ENCODE measurements at regions not wholly inside any gene's neighbourhood (a gene's known extent, or its start where the extent isn't known, plus 50 kb on each side); places are given as distances from the start of the nearest gene placed in this dataset.

GRCh38 chr10:94043431-94043990 is 49.8 kb downstream of the PLCE1 start:
- DNase-seq (ENCODE audit: low read depth in 2 of 2), result no peak

- no peak for DNase-seq (ENCODE audit: low read depth in 2 of 2)
Measured at GRCh38 chr10:94046098-94046497, 52.4 kb downstream of the PLCE1 start.

GRCh38 chr10:94047293-94047692 is 53.6 kb downstream of the PLCE1 start:
- no peak for DNase-seq (ENCODE audit: low read depth in 2 of 2)

- no peak for DNase-seq (ENCODE audit: low read depth in 2 of 2)
Measured at GRCh38 chr10:94049911-94050310, 56.2 kb downstream of the PLCE1 start.

GRCh38 chr10:94052281-94052680 is 58.5 kb downstream of the PLCE1 start:
- no peak for DNase-seq (ENCODE audit: low read depth in 2 of 2)

DNA sequence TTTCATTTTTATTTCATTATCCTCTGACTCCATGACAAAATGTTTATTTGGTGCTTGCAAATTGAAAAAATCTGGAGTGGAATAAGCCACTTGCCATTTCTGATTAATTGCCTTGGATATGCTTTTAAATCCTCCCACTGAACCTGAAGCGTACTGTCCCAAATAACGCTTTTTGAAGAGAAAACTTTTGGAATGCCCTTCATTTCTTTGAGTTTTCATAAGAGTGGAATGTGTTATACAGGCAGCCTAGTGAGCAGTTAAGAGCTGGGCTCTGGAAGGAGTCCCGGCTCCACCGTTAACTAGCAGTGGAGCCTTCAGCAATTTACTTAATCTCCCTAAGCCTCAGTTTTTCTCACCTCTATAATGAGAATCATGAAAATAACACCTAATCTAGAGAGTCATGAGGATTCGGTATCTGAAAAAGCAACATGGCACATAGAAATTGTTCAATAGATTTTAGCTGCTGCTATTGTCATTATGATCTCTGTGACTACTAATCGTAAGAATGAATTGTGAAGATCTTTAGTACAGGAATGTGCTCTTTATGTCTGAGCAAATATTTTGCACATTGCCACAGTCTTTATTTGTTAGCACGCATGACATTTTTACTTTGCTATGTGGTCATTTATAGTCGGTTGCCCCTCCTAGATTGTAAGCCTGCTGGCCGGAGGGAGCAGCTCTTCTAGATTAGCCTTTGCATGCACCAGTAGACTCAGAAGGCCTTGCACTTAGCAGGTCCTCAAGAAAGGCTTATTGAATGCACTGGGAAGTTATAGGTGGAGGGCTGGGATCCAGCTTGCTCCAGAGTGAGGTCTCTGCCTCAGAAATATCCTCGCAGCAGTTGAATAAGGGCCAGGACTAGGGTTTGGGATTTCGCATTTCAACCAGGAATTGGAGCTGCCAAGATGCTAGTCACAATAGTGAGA is 59.4 kb downstream of the PLCE1 start:
- DNase-seq (ENCODE audit: low read depth in 2 of 2), result no peak

DNA sequence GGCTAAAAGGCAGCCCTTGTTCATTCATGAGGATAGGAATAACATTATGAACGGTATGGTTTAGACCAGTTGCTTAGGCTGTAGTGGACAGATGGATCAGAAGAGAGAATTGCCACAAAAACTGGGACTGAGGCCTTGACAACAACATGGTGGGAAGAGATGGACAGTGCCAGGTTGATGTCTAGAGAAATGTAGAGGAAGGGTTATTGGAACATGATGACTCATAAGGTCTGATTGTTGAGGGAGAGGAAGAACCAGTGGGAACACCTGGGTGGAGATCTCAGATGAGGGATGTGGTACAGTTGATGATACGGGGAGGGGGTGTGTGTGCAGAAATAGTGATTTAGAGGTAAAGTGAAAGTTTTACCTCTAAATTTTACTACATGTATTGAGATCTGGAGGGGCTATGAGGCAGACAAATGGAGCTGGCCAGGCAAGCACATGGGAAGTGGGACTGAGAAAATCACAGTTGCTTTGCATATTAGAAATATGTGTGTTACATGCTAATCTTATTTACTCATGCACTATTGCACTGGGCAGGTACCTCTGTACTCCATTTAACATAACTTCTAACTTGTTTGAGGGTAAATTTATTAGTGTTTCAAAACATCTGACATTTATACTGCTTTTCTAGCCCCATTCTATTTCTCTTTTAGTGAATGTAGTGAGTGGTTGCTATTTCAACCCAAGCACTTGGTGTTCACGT is 65.6 kb downstream of the PLCE1 start:
- DNase-seq (ENCODE audit: low read depth in 2 of 2), result no peak

DNA sequence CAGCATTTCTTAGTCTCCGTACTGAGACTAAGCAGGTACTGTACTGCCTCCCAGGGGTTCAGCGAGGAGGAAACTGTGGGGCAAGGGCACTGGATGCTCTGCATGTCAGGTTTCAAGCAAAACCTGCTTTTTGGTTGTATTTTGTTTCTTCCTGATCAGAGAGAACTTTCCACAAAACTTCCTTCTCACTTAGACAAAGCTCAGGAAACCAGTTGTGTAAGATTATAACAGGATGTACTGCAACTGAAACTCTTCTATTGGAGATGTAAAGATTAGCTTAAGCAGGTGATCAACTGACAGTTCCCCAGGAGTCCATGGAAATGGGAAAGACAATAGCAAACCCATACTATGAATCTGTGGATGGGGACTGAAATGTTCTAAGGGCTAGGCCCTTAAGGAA is 67.3 kb downstream of the PLCE1 start:
- DNase-seq (ENCODE audit: low read depth in 2 of 2), result no peak

DNA sequence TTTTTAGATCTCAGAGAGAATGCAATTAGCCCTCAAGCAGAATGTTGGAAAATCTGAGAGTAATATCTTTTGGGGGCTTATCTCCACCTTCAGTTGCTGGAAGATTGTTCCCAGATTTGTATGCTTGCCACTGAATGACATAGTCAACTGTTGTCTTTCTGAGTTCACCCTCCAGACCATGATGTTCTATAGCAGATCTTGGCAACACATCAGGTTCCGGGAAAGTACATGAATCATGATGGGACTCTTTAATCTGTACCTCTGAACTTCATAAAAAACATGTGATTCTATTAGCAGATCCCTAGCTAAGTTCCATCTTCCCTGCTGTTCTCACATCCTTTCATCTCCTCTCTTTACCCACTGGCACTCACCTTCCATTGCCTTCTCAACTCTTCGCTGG is 68.9 kb downstream of the PLCE1 start:
- DNase-seq (ENCODE audit: low read depth in 2 of 2), result no peak

DNA sequence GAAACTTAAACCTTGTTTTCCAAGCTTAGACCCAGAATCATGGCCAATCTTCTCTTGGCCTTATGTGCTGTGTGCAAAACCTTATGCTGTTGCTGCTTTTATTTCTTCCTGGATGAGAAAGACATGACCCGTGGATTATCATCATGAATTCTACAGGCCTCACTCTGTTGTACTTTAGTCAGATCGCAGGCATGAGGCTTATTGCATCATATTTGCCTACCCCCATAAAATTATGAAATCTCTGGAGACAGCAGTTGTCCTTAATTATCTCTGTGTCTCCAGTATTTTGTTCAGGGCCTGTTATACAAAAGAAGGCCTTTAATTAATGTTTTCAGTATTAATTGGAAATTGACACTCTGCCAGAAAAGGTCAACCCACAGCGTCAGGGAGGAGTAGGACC is 71.6 kb downstream of the PLCE1 start:
- no peak for DNase-seq (ENCODE audit: low read depth in 2 of 2)

- no peak for DNase-seq (ENCODE audit: low read depth in 2 of 2)
Measured at GRCh38 chr10:94065787-94066186, 72.1 kb downstream of the PLCE1 start.

- DNase-seq (ENCODE audit: low read depth in 2 of 2), result no peak
Measured at GRCh38 chr10:94066411-94066810, 72.7 kb downstream of the PLCE1 start.

DNA sequence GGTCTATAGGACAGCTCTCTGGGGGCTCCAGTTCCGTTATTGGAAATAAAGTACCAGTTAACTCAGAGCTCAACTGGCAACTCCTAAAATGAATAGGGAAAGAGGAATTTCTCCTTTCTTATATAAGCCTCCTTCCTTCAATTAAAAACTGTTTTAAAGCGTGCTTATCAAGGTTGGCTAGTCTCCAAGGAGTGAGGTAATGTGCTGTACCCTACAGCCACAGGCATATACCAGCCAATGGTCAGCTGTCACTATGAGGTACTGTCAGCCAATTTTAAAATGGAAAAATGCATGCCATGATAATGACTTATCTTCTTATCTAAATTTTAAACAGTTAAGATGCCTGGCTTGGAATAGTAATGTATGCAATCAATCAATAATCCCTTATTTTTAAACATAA is 76.2 kb downstream of the PLCE1 start:
- DNase-seq (ENCODE audit: low read depth in 2 of 2), result no peak

DNA sequence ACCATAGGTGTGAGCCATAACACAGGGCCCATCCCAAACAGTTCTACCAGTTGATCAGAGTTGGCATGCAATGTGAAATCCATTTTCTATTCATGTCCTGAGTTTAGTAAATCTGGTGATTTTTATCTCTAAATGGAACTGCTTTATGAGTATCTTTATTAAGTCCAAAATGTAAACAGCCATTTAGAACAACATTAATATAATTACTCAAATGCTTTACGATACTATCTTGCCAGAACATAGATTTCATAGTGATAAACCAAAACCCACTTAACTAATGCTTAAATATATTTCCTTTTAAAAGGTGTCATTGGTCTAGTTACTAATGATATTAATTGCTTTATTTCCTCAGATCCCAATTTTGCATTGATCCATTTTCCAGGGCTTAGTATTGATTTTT is 80.7 kb downstream of the PLCE1 start:
- no peak for DNase-seq (ENCODE audit: low read depth in 2 of 2)

DNA sequence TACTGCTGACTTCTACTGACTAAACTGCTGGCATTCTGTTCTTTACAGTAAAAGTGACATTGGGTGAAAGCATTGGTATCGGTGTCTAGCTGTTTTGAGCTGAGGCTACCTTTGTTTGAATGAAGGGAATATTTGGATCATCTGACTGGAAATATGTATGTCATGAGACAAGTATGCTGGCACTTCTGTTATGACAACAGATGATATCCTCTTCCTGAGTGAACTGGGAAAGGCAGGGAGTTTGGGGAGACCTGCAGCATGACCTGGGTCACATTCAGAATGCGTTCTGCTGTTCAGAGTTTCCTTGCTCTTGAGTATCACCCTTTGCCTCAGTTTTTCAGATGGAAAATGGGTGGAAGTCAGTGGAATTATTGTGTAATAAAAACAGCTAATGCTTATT is 81.8 kb downstream of the PLCE1 start:
- DNase-seq (ENCODE audit: low read depth in 2 of 2), result no peak

DNA sequence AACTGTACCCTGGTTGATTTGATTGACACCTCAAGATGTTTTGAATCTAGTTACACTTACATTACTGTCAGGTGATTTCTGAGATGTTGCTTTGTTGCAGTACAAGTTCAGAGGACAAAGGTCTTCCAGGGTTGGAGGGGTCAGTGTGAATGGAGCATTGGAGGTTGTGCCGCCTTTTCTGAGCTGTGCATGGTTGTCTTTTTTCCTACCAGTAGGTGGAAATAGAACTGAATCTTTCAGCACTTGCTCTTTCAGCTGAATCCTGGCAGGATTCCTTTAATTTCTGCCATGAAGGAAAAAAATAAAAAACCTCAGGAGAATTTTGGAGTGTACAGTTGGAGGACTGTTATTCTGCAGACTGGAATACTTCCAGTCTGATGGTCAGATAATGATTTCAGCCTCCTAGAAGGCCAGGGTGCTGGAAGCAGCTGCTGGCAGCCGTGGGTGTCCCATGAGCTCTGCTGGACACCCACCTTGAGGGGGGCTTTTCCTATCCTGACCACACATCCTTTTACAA is 82.7 kb downstream of the PLCE1 start:
- DNase-seq (ENCODE audit: low read depth in 2 of 2), result no peak

DNA sequence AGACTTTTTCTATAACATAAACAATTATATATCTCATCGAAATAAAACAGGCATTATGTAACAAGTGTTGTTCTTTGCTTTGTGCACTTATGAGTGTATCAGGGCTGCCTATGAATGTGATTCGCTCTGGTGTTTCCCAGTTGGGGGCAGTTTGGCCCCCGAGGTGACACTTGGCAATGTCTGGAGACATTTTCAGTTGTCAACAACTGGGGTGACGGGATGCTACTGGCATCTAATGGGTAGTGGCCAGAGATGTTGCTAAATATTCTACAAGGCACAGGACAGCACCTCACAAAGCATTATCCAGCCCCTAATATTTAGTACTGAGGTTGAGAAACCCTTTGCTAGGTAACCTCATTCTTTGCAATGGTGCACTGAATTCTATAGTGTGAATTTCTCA is 83.3 kb downstream of the PLCE1 start:
- no peak for DNase-seq (ENCODE audit: low read depth in 2 of 2)

DNA sequence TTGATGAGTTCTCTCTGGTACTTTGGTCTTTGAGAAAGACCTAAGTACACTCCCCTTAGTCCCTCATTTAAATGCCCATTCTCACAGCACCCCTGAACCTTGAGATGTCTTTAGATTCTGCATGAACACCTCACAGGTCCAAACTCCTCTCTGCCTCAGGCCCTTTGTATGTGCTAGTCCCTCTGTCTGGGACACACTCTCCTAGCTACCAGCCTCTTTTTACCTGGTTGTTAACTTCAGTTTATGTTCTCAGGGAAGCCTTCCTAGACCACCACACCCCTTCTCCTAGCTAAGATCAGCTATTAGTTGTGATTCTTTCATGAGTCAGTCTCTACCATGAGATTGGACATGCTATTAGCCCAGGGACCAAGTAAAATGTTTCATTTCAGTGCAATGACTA is 86.4 kb downstream of the PLCE1 start:
- no peak for DNase-seq (ENCODE audit: low read depth in 2 of 2)

DNA sequence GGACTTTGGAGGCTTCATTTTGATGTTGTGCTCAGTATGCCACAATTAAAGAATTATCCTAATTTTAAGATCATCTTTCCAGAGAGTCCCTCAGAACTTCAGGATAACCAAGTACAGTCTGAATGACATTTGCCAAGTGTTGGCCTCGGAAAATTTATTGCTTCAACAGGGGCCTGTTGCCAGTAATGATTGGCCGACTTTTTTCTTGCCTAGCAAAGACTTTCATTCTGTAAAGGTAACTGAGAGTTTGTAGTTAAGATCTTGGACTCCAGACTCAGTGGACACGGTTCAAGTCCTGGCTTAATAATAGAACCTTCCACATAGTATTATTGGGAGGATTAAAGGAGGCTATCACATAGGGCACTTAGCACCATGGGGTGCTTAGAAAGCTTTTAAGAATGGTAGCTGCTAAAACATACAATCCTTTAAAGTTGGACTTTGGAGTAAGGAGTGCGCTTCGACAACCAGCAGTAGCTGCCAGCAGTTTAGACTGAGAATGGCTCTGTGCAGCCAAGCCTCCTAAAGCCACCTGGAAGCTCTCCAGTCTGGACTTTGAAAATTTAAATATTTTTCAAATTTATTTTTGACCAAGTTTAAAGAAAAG is 90.0 kb downstream of the PLCE1 start:
- DNase-seq (ENCODE audit: low read depth in 2 of 2), result no peak

GRCh38 chr10:94084344-94084743 is 90.6 kb downstream of the PLCE1 start:
- no peak for DNase-seq (ENCODE audit: low read depth in 2 of 2)

GRCh38 chr10:94085288-94085687 is 91.6 kb downstream of the PLCE1 start:
- no peak for DNase-seq (ENCODE audit: low read depth in 2 of 2)

GRCh38 chr10:94085766-94086437 is 92.2 kb downstream of the PLCE1 start:
- DNase-seq (ENCODE audit: low read depth in 2 of 2), result no peak
